GM20431 (cell line): ENCODE measurements at regions not wholly inside any gene's neighbourhood (a gene's known extent, or its start where the extent isn't known, plus 50 kb on each side); places are given as distances from the start of the nearest gene placed in this dataset.

Source experiments
- in situ Hi-C: fragments of 300-500 bp; cut with MseI, MboI; formaldehyde crosslinking; loops from one replicate; pipeline ENCODE4 v1.15.0; 2020; ENCODE audit warnings: low sequenced_read_pairs; ENCODE audit not compliant: unreplicated experiment

DNA sequence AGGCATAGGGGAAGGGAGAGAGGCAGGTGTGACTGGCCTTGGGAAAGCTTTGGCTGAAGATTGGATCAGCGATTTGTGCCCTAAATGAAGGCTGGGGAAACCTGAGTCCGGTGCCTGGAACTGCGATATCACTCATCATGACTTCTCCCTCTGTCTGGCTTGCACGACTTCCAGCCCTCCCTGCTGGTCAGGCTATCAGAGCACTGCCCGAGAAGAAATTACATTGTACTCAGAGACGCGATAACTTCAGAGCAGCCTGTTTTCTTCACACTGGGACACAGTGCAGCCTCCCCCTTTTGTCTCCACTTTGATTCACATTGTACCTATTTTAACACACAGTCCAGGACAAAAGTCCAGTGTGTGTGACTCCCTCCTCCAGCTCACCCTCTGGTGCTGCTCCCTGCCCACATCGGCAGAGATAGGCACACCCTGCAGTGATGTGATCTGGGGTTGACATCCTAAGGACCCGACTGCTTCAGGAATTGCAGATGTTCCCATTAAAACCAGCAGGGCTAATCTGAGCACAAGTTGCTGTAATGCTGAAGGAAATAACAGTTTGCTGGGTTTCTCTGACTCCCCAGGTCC, 62.1 kb upstream of the CADM1 start:
- in situ Hi-C loops, result no loop called here

DNA sequence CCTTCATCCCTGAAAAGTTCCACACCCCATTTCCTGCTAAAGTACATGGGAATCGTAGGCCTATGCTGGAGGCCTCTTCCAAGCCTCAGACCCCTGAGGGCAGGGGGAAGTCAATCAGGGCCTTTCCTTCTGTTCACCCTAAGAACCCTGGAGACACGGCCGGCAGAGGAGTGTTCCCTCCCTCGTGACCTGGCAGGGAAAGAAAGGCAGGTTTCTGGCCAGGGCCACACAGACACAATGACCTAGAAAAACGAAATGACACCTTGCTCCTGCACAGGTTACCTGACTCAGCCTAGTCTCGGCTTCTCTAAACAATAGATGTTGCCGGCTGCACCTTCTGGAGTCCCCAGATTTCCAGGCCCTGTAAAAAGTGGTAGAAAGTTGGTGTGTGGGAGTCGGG, 60.6 kb upstream of the CADM1 start:
- in situ Hi-C loops, result no loop called here

DNA sequence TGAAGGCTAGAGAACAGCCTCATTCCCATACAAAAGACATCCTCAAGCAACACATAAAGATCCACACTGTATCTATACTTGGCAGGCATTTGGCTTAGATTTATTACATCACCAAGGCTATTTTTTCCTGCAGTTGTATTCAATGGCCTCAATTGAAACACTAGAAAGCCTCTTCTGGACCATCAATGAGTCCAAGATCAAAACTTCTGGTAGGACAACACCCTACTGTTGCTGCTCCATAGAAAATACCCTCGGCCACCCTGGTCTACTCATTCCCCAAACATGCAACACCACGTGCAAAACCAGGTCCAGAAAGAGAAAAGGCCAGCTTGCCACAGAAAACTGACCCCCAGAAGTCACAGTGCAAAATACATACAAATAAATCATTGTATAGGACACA, 56.9 kb upstream of the CADM1 start:
- in situ Hi-C loops, result no loop called here

DNA sequence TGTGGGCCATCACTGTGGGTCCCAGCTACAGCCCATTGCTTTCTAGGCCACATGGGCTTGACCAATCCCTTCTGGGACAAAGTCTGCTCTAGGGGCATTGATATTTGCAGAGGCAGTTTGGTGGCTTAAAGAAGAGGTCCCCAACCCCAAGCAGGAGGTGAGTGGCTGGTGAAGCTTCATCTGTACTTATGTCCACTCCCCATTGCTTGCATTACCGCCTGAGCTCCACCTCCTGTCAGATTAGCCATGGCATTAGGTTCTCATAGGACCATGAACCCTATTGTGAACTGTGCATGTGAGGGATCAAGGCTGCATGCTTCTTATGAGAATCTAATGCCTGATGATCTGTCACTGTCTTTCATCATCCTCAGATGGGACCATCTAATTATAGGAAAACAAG, 54.4 kb upstream of the CADM1 start:
- in situ Hi-C loops, result no loop called here

DNA sequence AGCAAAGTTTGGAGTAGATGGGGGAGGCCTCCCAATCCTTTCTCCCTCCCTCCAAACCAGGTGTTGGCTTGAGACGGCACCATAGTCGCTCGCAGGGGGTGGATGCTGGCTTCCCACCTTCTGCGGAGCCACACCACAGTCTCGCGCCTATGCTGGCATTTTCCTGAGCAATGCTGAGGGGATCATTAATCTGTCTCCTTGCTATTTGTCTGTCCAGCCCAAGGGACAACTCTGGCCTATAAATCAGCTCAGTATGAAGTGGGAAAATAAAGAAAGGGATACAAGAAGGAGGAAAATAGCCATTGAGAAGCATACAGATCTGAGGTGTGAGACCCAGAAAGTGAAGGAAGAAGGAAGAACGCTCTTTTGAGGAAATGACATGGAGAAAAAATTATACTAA, 53.5 kb upstream of the CADM1 start:
- in situ Hi-C loops, result no loop called here

DNA sequence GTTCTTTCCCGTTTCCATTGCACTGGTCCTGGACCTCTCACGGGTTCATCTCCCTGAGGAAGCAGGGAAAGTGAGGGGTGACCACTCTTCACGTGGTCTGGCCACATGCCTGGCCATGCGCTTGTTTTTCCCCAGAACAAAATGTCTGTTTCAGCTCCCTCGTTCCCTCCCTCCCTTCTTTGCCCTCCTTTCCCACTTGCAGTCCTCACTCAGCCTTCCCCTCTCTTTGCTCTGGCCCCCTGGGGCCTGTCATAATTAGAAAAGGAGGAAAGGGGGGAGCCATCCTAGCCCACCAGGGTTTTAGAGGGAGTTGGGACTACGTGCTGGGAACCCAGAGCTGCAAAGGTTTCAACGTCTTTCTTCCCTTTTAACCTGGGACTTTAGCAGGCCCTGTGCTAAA, 52.8 kb upstream of the CADM1 start:
- in situ Hi-C loops, result no loop called here

DNA sequence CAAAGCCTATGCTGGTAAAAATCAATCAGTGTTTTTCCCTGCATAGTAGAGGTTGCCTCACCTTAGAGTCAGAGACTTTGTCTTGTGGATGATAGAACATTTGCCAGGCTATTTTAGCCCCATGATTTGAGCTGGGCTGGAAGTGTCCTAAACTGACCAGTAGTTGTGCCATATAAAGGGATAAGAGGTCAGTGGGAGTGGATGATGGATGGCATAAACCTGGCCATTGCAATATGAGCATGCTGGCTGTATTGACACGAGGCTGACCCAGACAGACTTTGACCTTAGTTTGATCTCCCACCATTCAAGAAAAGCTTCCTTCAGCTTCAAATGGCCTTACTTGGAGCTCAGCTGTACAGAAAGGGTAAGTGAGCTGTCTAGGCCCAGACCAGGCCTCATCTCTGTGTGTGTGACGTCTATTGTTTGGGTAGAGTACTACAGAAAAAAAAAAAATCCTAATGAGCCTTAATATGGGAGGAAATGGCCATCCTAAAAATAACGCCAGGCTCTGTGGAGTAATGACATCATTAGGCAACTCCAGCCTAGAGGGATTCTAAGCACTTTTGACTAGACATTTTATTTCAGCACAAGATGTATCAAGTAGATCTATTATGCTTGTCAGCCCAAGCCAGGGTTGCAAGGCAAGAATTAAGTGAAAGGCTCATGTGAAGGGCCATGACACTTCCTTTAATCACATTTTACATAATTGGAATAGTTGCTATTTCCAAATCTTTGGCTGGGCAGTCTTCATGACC, 51.3 kb upstream of the CADM1 start:
- in situ Hi-C loops, result no loop called here
